Spleen (tissue), 11 donors: ENCODE measurements at regions not wholly inside any gene's neighbourhood (a gene's known extent, or its start where the extent isn't known, plus 50 kb on each side); places are given as distances from the start of the nearest gene placed in this dataset.

ENCODE experiments used
- DNase-seq: peaks from one replicate; pipeline ENCODE4 v3.0.0-alpha.2; 2020
- H3K27ac ChIP-seq, 8 donors: fragments of 200-600 bp; sonication (generic) in 7 of 8; 1 replicate in 4 of 8; 2 replicates in 4 of 8; pipeline versions ENCODE4 v1.5.0 to v1.8.0; 2016 to 2021; ENCODE audit warnings: inconsistent platforms in 4 of 8, mild to moderate bottlenecking in 4 of 8, moderate library complexity in 1 of 8
- H3K27me3 ChIP-seq, 7 donors: fragments of 200-600 bp; sonication (generic) in 6 of 7; replicated peaks in 1 of 7; 1 replicate in 4 of 7; 2 replicates in 3 of 7; pipeline versions ENCODE4 v1.5.0 to v1.8.0; 2016 to 2021; ENCODE audit warnings: inconsistent platforms in 3 of 7, mild to moderate bottlenecking in 1 of 7
- H3K36me3 ChIP-seq, 6 donors: fragments of 200-600 bp; sonication (generic) in 5 of 6; 1 replicate in 4 of 6; 2 replicates in 2 of 6; pipeline versions ENCODE4 v1.5.0 to v1.8.0; 2016 to 2021; ENCODE audit warnings: inconsistent platforms in 2 of 6
- H3K4me1 ChIP-seq, 6 donors: fragments of 200-600 bp; sonication (generic) in 5 of 6; 1 replicate in 3 of 6; 2 replicates in 3 of 6; pipeline versions ENCODE4 v1.5.0 to v1.8.0; 2016 to 2021; ENCODE audit warnings: inconsistent platforms in 3 of 6
- H3K4me3 ChIP-seq, 8 donors: fragments of 200-600 bp; sonication (generic) in 7 of 8; 1 replicate in 4 of 8; 2 replicates in 4 of 8; pipeline versions ENCODE4 v1.5.0 to v1.8.0; 2016 to 2021; ENCODE audit warnings: inconsistent platforms in 4 of 8, mild to moderate bottlenecking in 4 of 8, moderate library complexity in 2 of 8
- H3K9me3 ChIP-seq, 8 donors: fragments of 200-600 bp; sonication (generic) in 7 of 8; 1 replicate in 4 of 8; 2 replicates in 4 of 8; pipeline versions ENCODE4 v1.5.0 to v1.8.0; 2016 to 2021; ENCODE audit warnings: inconsistent platforms in 4 of 8
- POLR2A ChIP-seq, 3 donors: fragments of 450-650 bp; IDR thresholded peaks; one replicate each; pipeline ENCODE4 v1.5.1; 2017; ENCODE audit warnings: antibody characterized with exemption in 3 of 3, mild to moderate bottlenecking in 1 of 3
- POLR2AphosphoS5 ChIP-seq, 3 donors: sonication (generic); formaldehyde crosslinking; IDR thresholded peaks; one replicate each; pipeline ENCODE4 v1.5.1; 2017; ENCODE audit warnings: antibody characterized with exemption in 3 of 3
- WGBS, 5 donors: extraction: QIAGEN DNeasy Blood & Tissue Kit in 3 of 5; methylation state at CpG; one replicate each; pipeline versions ENCODE4 v1.1.5 to v1.1.7; 2013 to 2018; 5-methylcytosine and 5-hydroxymethylcytosine counted together
- intact Hi-C: fragments of 100-400 bp; cut with DNase I; formaldehyde crosslinking; loops from one replicate; pipeline ENCODE4 v1.15.0; 2023; ENCODE audit warnings: low total_unique reads
- TF ChIP-seq, protein P1 (sequence below), 11 experiments: fragments of 200-600 bp in 7 of 11; fragments of 450-650 bp in 4 of 11; sonication (generic) in 4 of 11; IDR thresholded peaks in 8 of 11; conservative IDR thresholded peaks in 3 of 11; 1 replicate in 7 of 11; 2 replicates in 4 of 11; pipeline versions ENCODE4 v1.4.0 to v1.8.0; 2016 to 2021; ENCODE audit warnings: antibody characterized with exemption in 11 of 11, inconsistent platforms in 4 of 11, mild to moderate bottlenecking in 1 of 11
- donor health status: healthy with polysubstance abuse.
- donor health status: DM: no; HTN: no; CAD: no; lungs with moderate emphysema.
- donor health status: DM: no; HTN: no; CAD: no.
- donor health status: Bipolar disorder and iron deficiency.
- donor health status: healthy.
- donor health status: DM: no; HTN: no; CAD: no.
- donor health status: DM: yes; HTN: yes; CAD: no.

DNA sequence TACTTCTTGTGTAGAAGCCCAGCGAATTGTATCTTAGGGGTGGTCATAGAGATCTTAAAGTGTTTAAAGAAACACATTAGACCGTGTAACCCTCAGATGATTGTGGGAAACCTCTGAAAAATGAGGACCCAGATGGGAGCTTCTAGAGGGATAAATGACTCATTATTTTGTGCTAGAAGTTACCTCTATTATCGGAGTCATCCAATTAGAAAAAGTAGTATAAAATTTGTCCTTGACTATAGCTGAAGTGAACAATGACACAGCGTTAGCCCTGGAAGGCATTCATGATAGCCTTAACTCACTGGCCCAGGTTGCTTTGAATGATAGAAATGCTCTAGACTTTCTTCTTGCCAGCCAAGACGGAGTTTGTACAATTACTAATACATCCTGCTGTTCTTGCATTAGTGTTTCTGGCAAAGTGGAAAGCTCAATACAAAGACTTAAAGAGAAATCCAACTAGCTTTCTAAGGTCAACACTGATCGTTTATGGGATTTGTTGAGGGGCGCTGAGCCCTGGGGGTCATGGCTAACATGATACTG lies 178.9 kb upstream of the VEGFC start:
- 83 to 90% (median 86%) methylated on average over 7 of the region's 7 CpGs for WGBS, 5 donors
- intact Hi-C loops = no loop called here
- no peak for DNase-seq

DNA sequence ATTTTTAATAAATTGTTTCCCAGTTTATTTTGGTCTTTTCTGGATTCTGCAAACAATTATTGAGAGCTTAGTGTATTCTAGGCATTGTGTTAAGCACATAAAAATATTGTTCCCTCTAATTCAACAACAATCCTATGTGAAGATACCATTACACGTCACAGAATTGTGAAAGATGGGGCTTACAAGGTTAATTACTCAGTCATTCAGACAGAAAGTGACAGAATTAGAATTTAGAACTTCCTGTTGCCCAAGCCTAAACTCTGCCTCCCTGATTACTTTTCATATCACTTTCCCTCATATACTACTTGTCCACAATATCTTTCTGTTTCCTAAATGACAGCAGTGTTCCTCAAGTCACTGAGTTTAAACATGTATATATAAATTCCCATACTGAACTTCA lies 186.7 kb upstream of the VEGFC start:
- DNase-seq = no peak
- no peaks in the 10 kb centered on the region for H3K4me1 ChIP-seq
- H3K4me3 ChIP-seq = no peak overlapping the region
- no peaks in the 10 kb centered on the region for H3K36me3 ChIP-seq
- peak overlapping the region in 1 of 8 donors; percentile 53 for H3K27ac ChIP-seq
- TF ChIP-seq POLR2A (IDR thresholded peaks at IDR 0.05) = no peak
- no peaks in the 10 kb centered on the region for H3K27me3 ChIP-seq
- H3K9me3 ChIP-seq = no peaks in the 10 kb centered on the region
- intact Hi-C loops = no loop called here
- 25 to 47% (median 36%) methylated on average over 1 of the region's 1 CpG for WGBS, 5 donors

More for the DNA sequence above, 178.9 kb upstream of the VEGFC start:
- no peak overlapping the region for H3K4me3 ChIP-seq
- H3K36me3 ChIP-seq = no peaks in the 10 kb centered on the region
- H3K4me1 ChIP-seq = no peaks in the 10 kb centered on the region
- H3K27me3 ChIP-seq = no peaks in the 10 kb centered on the region
- H3K9me3 ChIP-seq = no peaks in the 10 kb centered on the region
- H3K27ac ChIP-seq = no peak overlapping the region
- TF ChIP-seq, protein P1, sequence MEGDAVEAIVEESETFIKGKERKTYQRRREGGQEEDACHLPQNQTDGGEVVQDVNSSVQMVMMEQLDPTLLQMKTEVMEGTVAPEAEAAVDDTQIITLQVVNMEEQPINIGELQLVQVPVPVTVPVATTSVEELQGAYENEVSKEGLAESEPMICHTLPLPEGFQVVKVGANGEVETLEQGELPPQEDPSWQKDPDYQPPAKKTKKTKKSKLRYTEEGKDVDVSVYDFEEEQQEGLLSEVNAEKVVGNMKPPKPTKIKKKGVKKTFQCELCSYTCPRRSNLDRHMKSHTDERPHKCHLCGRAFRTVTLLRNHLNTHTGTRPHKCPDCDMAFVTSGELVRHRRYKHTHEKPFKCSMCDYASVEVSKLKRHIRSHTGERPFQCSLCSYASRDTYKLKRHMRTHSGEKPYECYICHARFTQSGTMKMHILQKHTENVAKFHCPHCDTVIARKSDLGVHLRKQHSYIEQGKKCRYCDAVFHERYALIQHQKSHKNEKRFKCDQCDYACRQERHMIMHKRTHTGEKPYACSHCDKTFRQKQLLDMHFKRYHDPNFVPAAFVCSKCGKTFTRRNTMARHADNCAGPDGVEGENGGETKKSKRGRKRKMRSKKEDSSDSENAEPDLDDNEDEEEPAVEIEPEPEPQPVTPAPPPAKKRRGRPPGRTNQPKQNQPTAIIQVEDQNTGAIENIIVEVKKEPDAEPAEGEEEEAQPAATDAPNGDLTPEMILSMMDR (IDR thresholded peaks at IDR 0.05 in 8 of 11, conservative IDR thresholded peaks at IDR 0.05 in 3 of 11) = no peak
- TF ChIP-seq POLR2A (IDR thresholded peaks at IDR 0.05) (no peak), POLR2AphosphoS5 (IDR thresholded peaks at IDR 0.05) (no peak)

DNA sequence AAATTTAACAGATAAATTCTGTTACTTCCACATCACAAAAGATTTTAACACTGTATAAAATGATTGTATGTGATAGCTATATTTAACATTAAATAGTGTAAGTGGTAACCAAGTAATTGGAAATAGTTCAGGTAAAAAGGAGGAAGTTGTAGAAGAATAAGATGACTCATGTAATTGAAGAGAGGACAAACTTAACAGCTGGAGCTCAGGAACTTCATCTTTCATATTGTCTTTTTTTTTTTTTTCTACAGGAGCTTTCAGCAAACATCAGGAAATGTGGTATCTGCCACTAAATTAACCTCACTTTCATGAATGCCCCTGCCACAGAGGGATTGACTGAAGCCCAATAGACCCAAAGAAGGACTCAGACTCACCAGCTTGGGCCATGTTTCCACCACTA lies 188.4 kb upstream of the VEGFC start:
- no peaks in the 10 kb centered on the region for H3K36me3 ChIP-seq
- no peak for DNase-seq
- TF ChIP-seq, protein P1 (IDR thresholded peaks at IDR 0.05 in 8 of 11, conservative IDR thresholded peaks at IDR 0.05 in 3 of 11) = no peak
- TF ChIP-seq POLR2A (IDR thresholded peaks at IDR 0.05) = no peak
- no peak for TF ChIP-seq POLR2AphosphoS5 (IDR thresholded peaks at IDR 0.05)
- intact Hi-C loops = no loop called here
- H3K27me3 ChIP-seq = no peaks in the 10 kb centered on the region
- H3K4me3 ChIP-seq = no peak overlapping the region
- peak overlapping the region in 3 of 8 donors; percentile 42 to 72 (median 66) for H3K27ac ChIP-seq
- H3K4me1 ChIP-seq = no peaks in the 10 kb centered on the region
- H3K9me3 ChIP-seq = no peaks in the 10 kb centered on the region

DNA sequence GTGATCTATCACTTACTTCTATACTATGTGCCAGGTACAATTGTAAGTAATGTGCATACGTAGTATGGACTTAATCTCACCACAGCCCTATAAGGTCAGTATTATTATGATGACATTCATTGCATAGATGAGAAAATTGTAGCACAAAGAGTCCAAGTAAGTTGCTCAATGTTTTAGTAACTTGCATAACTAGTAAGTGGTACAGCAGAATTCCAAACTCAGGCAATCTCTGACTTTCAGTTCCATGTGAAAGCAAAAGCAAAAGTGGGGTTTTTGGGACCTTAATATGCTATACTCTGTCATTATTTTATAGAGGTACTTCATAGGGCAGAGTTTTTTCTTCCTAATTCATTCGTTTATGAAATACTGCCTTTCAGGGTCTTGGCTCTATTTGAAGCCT lies 188.8 kb upstream of the VEGFC start:
- DNase-seq = no peak
- no peaks in the 10 kb centered on the region for H3K9me3 ChIP-seq
- intact Hi-C loops = no loop called here
- no peaks in the 10 kb centered on the region for H3K36me3 ChIP-seq
- no peak overlapping the region for H3K4me3 ChIP-seq
- peak overlapping the region in 4 of 8 donors; percentile 6 to 72 (median 54) for H3K27ac ChIP-seq
- TF ChIP-seq POLR2A (IDR thresholded peaks at IDR 0.05) (no peak), POLR2AphosphoS5 (IDR thresholded peaks at IDR 0.05) (no peak)
- TF ChIP-seq, protein P1 (IDR thresholded peaks at IDR 0.05 in 8 of 11, conservative IDR thresholded peaks at IDR 0.05 in 3 of 11) = no peak
- no peaks in the 10 kb centered on the region for H3K27me3 ChIP-seq
- 46 to 75% (median 63%) methylated on average over 2 of the region's 2 CpGs for WGBS, 5 donors
- no peaks in the 10 kb centered on the region for H3K4me1 ChIP-seq

- WGBS, 5 donors = 41 to 81% (median 55%) methylated on average over 1 of the region's 1 CpG
- intact Hi-C loops = no loop called here
- Histone ChIP-seq H3K36me3 (no peaks in the 10 kb centered on the region), H3K9me3 (no peaks in the 10 kb centered on the region), H3K4me3 (no peak overlapping the region), H3K27ac (no peak overlapping the region), H3K4me1 (no peaks in the 10 kb centered on the region), H3K27me3 (no peaks in the 10 kb centered on the region)
- DNase-seq = no peak
- TF ChIP-seq POLR2A (IDR thresholded peaks at IDR 0.05) (no peak), POLR2AphosphoS5 (IDR thresholded peaks at IDR 0.05) (no peak)
- TF ChIP-seq, protein P1 (IDR thresholded peaks at IDR 0.05 in 8 of 11, conservative IDR thresholded peaks at IDR 0.05 in 3 of 11) = no peak
Measured at GRCh38 chr4:176988226-176988625, 195.5 kb upstream of the VEGFC start.
